RWPE2 (cell line): ENCODE measurements at regions not wholly inside any gene's neighbourhood (a gene's known extent, or its start where the extent isn't known, plus 50 kb on each side); places are given as distances from the start of the nearest gene placed in this dataset.

Source experiments
- ATAC-seq: fragments of 200-7000 bp; cut with Tn5 transposase; 3 replicates; pipeline ENCODE4 v1.9.1; 2021; ENCODE audit warnings: low read depth
- DNase-seq: peaks from one replicate; pipeline ENCODE4 v3.0.0-alpha.2; 2020; ENCODE audit warnings: low spot score
- H3K27ac ChIP-seq: fragments of 450-650 bp; 2 replicates; pipeline ENCODE4 v1.5.1; 2017; ENCODE audit warnings: mild to moderate bottlenecking; ENCODE audit not compliant: poor library complexity, severe bottlenecking
- H3K27me3 ChIP-seq: fragments of 250-450 bp; sonication (Bioruptor Pico); 2 replicates; pipeline ENCODE4 v1.5.1; 2021; ENCODE audit warnings: mild to moderate bottlenecking, moderate library complexity; ENCODE audit not compliant: insufficient read depth, poor library complexity, severe bottlenecking
- H3K36me3 ChIP-seq: fragments of 250-450 bp; sonication (Bioruptor Pico); 2 replicates; pipeline ENCODE4 v1.5.1; 2020; ENCODE audit warnings: low read depth, mild to moderate bottlenecking, moderate library complexity
- H3K4me1 ChIP-seq: fragments of 250-450 bp; sonication (Bioruptor Pico); 2 replicates; pipeline ENCODE4 v1.5.1; 2021; ENCODE audit warnings: mild to moderate bottlenecking, moderate library complexity; ENCODE audit not compliant: insufficient read depth, poor library complexity, severe bottlenecking
- H3K4me3 ChIP-seq: fragments of 250-450 bp; sonication (Bioruptor Pico); 2 replicates; pipeline ENCODE4 v1.5.1; 2021; ENCODE audit warnings: mild to moderate bottlenecking, moderate library complexity; ENCODE audit not compliant: severe bottlenecking
- H3K9me3 ChIP-seq: fragments of 250-450 bp; sonication (Bioruptor Pico); 2 replicates; pipeline ENCODE4 v1.5.1; 2021; ENCODE audit warnings: mild to moderate bottlenecking, moderate library complexity; ENCODE audit not compliant: severe bottlenecking
- CTCF ChIP-seq: fragments of 450-650 bp; IDR thresholded peaks from one replicate; pipeline ENCODE4 v1.5.1; 2017; ENCODE audit warnings: mild to moderate bottlenecking, moderate library complexity; ENCODE audit not compliant: poor library complexity, severe bottlenecking

- no peaks in the 10 kb centered on the region for H3K9me3 ChIP-seq
- ATAC-seq = no peak
- no peak overlapping the region for H3K4me3 ChIP-seq
- no peak for TF ChIP-seq CTCF
- no peak overlapping the region for H3K27ac ChIP-seq
- DNase-seq = no peak
- H3K36me3 ChIP-seq = no peaks in the 10 kb centered on the region
- H3K27me3 ChIP-seq = no peaks in the 10 kb centered on the region
- H3K4me1 ChIP-seq = no peaks in the 10 kb centered on the region
These were observed 417.9 kb upstream of the MAF start for GRCh38 chr16:80018466-80018865.

- Histone ChIP-seq H3K4me1 (no peaks in the 10 kb centered on the region), H3K27ac (no peak overlapping the region), H3K9me3 (no peaks in the 10 kb centered on the region), H3K27me3 (no peaks in the 10 kb centered on the region), H3K4me3 (no peak overlapping the region), H3K36me3 (no peaks in the 10 kb centered on the region)
- ATAC-seq = no peak
- no peak for TF ChIP-seq CTCF
- DNase-seq = no peak
These were observed 416.3 kb upstream of the MAF start for GRCh38 chr16:80016731-80017326.

- Histone ChIP-seq H3K27me3 (no peaks in the 10 kb centered on the region), H3K36me3 (no peaks in the 10 kb centered on the region), H3K4me3 (no peak overlapping the region), H3K9me3 (no peaks in the 10 kb centered on the region), H3K27ac (no peak overlapping the region), H3K4me1 (no peaks in the 10 kb centered on the region)
- no peak for TF ChIP-seq CTCF
- DNase-seq = no peak
- no peak for ATAC-seq
These were observed 415.0 kb upstream of the MAF start for GRCh38 chr16:80015566-80015965.

GRCh38 chr16:80014241-80014939 lies 413.9 kb upstream of the MAF start:
- no peak for TF ChIP-seq CTCF
- no peaks in the 10 kb centered on the region for H3K27me3 ChIP-seq
- no peaks in the 10 kb centered on the region for H3K4me1 ChIP-seq
- no peak for DNase-seq
- no peak overlapping the region for H3K4me3 ChIP-seq
- ATAC-seq = peak; percentile 51; the same call in 2 of the 3 replicates
- H3K27ac ChIP-seq = no peak overlapping the region
- no peaks in the 10 kb centered on the region for H3K9me3 ChIP-seq
- H3K36me3 ChIP-seq = no peaks in the 10 kb centered on the region

- TF ChIP-seq CTCF = no peak
- Histone ChIP-seq H3K9me3 (no peaks in the 10 kb centered on the region), H3K4me1 (no peaks in the 10 kb centered on the region), H3K4me3 (no peak overlapping the region), H3K36me3 (no peaks in the 10 kb centered on the region), H3K27me3 (no peaks in the 10 kb centered on the region), H3K27ac (no peak overlapping the region)
- ATAC-seq (no peak), DNase-seq (no peak)
These were observed 412.0 kb upstream of the MAF start for GRCh38 chr16:80012586-80012985.
